Effector memory CD8-positive, alpha-beta T cell (primary cell): ENCODE measurements at regions not wholly inside any gene's neighbourhood (a gene's known extent, or its start where the extent isn't known, plus 50 kb on each side); places are given as distances from the start of the nearest gene placed in this dataset.

ENCODE experiments used
- ATAC-seq: fragments of 150-1000 bp; cut with Tn5 transposase; replicated peaks from 2 replicates; pipeline ENCODE4 v1.10.0; 2021; ENCODE audit warnings: mild to moderate bottlenecking, moderate library complexity
- DNase-seq, 3 experiments: peaks; one replicate each; pipeline ENCODE4 v3.0.0; 2021
- H3K27ac Mint-ChIP-seq, 2 donors: one replicate each; pipeline ENCODE4 v1.8.0; 2022; ENCODE audit warnings: mild to moderate bottlenecking in 2 of 2, mixed read lengths in 2 of 2, moderate library complexity in 2 of 2
- H3K27me3 Mint-ChIP-seq, 2 donors: one replicate each; pipeline ENCODE4 v1.8.0; 2022; ENCODE audit warnings: mixed read lengths in 2 of 2
- H3K36me3 Mint-ChIP-seq: one replicate; pipeline ENCODE4 v1.8.0; 2022; ENCODE audit warnings: mild to moderate bottlenecking, moderate library complexity, mixed read lengths; ENCODE audit not compliant: insufficient read depth
- H3K4me1 Mint-ChIP-seq, 2 donors: one replicate each; pipeline ENCODE4 v1.8.0; 2022; ENCODE audit warnings: low read depth in 2 of 2, mixed read lengths in 2 of 2
- H3K4me3 Mint-ChIP-seq, 2 donors: one replicate each; pipeline ENCODE4 v1.8.0; 2022; ENCODE audit warnings: mild to moderate bottlenecking in 2 of 2, mixed read lengths in 2 of 2, moderate library complexity in 2 of 2
- H3K9me3 Mint-ChIP-seq, 2 donors: one replicate each; pipeline ENCODE4 v1.8.0; 2022; ENCODE audit warnings: mixed read lengths in 2 of 2

- no peaks in the 10 kb centered on the region for H3K36me3 Mint-ChIP-seq
- no peaks in the 10 kb centered on the region for H3K27me3 Mint-ChIP-seq
- peaks cover 9% of the 10 kb centered on the region in 2 donors for H3K9me3 Mint-ChIP-seq
- no peaks in the 10 kb centered on the region for H3K4me1 Mint-ChIP-seq
- H3K4me3 Mint-ChIP-seq: no peak overlapping the region
- no peak overlapping the region for H3K27ac Mint-ChIP-seq
- no peak for ATAC-seq
- no peak for DNase-seq
These were observed 722.7 kb downstream of the XPNPEP1 start for GRCh38 chr10:109200646-109201045.

GRCh38 chr10:109191823-109192222 is 731.5 kb downstream of the XPNPEP1 start:
- H3K4me3 Mint-ChIP-seq: no peak overlapping the region
- ATAC-seq (no peak), DNase-seq (no peak)
- H3K9me3 Mint-ChIP-seq: peaks cover 11 to 16% of the 10 kb centered on the region in 2 donors
- no peaks in the 10 kb centered on the region for H3K4me1 Mint-ChIP-seq
- H3K27ac Mint-ChIP-seq: no peak overlapping the region
- H3K36me3 Mint-ChIP-seq: no peaks in the 10 kb centered on the region
- H3K27me3 Mint-ChIP-seq: no peaks in the 10 kb centered on the region

- no peak overlapping the region for H3K4me3 Mint-ChIP-seq
- no peak overlapping the region for H3K27ac Mint-ChIP-seq
- H3K9me3 Mint-ChIP-seq: peaks cover 11 to 16% of the 10 kb centered on the region in 2 donors
- no peaks in the 10 kb centered on the region for H3K27me3 Mint-ChIP-seq
- H3K4me1 Mint-ChIP-seq: no peaks in the 10 kb centered on the region
- DNase-seq (no peak), ATAC-seq (no peak)
- no peaks in the 10 kb centered on the region for H3K36me3 Mint-ChIP-seq
These were observed 732.0 kb downstream of the XPNPEP1 start for GRCh38 chr10:109191341-109191740.

- Mint-ChIP-seq H3K36me3 (no peaks in the 10 kb centered on the region), H3K4me3 (no peak overlapping the region), H3K27me3 (no peaks in the 10 kb centered on the region), H3K4me1 (no peaks in the 10 kb centered on the region), H3K9me3 (peaks cover 9 to 16% of the 10 kb centered on the region in 2 donors), H3K27ac (no peak overlapping the region)
- no peak for ATAC-seq
- DNase-seq: no peak
These were observed 735.6 kb downstream of the XPNPEP1 start for GRCh38 chr10:109187677-109188076.

GRCh38 chr10:109183366-109183765 is 739.9 kb downstream of the XPNPEP1 start:
- Mint-ChIP-seq H3K4me1 (no peaks in the 10 kb centered on the region), H3K4me3 (no peak overlapping the region), H3K9me3 (peaks cover 7 to 17% of the 10 kb centered on the region in 2 donors), H3K36me3 (no peaks in the 10 kb centered on the region), H3K27me3 (no peaks in the 10 kb centered on the region), H3K27ac (no peak overlapping the region)
- DNase-seq (no peak), ATAC-seq (no peak)

- ATAC-seq (no peak), DNase-seq (no peak)
- H3K9me3 Mint-ChIP-seq: peaks cover 12 to 21% of the 10 kb centered on the region in 2 donors
- H3K36me3 Mint-ChIP-seq: no peaks in the 10 kb centered on the region
- H3K27ac Mint-ChIP-seq: no peak overlapping the region
- no peaks in the 10 kb centered on the region for H3K27me3 Mint-ChIP-seq
- no peak overlapping the region for H3K4me3 Mint-ChIP-seq
- H3K4me1 Mint-ChIP-seq: no peaks in the 10 kb centered on the region
These were observed 744.7 kb downstream of the XPNPEP1 start for GRCh38 chr10:109178591-109178990.

- H3K9me3 Mint-ChIP-seq: peaks cover 15 to 18% of the 10 kb centered on the region in 2 donors
- H3K27ac Mint-ChIP-seq: no peak overlapping the region
- no peaks in the 10 kb centered on the region for H3K4me1 Mint-ChIP-seq
- H3K27me3 Mint-ChIP-seq: no peaks in the 10 kb centered on the region
- ATAC-seq (no peak), DNase-seq (no peak)
- H3K4me3 Mint-ChIP-seq: no peak overlapping the region
- H3K36me3 Mint-ChIP-seq: no peaks in the 10 kb centered on the region
These were observed 748.8 kb downstream of the XPNPEP1 start for GRCh38 chr10:109174526-109174925.

GRCh38 chr10:109173937-109174336 is 749.4 kb downstream of the XPNPEP1 start:
- no peak for DNase-seq
- H3K27ac Mint-ChIP-seq: no peak overlapping the region
- H3K9me3 Mint-ChIP-seq: peaks cover 15 to 18% of the 10 kb centered on the region in 2 donors
- no peak for ATAC-seq
- H3K36me3 Mint-ChIP-seq: no peaks in the 10 kb centered on the region
- no peaks in the 10 kb centered on the region for H3K27me3 Mint-ChIP-seq
- no peak overlapping the region for H3K4me3 Mint-ChIP-seq
- H3K4me1 Mint-ChIP-seq: no peaks in the 10 kb centered on the region

- no peak for DNase-seq
- Mint-ChIP-seq H3K9me3 (peaks cover 15 to 18% of the 10 kb centered on the region in 2 donors), H3K27ac (no peak overlapping the region), H3K27me3 (no peaks in the 10 kb centered on the region), H3K4me3 (no peak overlapping the region), H3K4me1 (no peaks in the 10 kb centered on the region), H3K36me3 (no peaks in the 10 kb centered on the region)
- no peak for ATAC-seq
These were observed 750.2 kb downstream of the XPNPEP1 start for GRCh38 chr10:109173121-109173520.

- H3K9me3 Mint-ChIP-seq: peaks cover 8 to 19% of the 10 kb centered on the region in 2 donors
- no peaks in the 10 kb centered on the region for H3K4me1 Mint-ChIP-seq
- H3K36me3 Mint-ChIP-seq: no peaks in the 10 kb centered on the region
- ATAC-seq (no peak), DNase-seq (no peak)
- no peak overlapping the region for H3K4me3 Mint-ChIP-seq
- H3K27me3 Mint-ChIP-seq: no peaks in the 10 kb centered on the region
- no peak overlapping the region for H3K27ac Mint-ChIP-seq
These were observed 756.4 kb downstream of the XPNPEP1 start for GRCh38 chr10:109166935-109167334.

GRCh38 chr10:109159351-109159750 is 764.0 kb downstream of the XPNPEP1 start:
- Mint-ChIP-seq H3K9me3 (peaks cover 6 to 24% of the 10 kb centered on the region in 2 donors), H3K4me1 (no peaks in the 10 kb centered on the region), H3K27me3 (no peaks in the 10 kb centered on the region), H3K4me3 (no peak overlapping the region), H3K27ac (no peak overlapping the region), H3K36me3 (no peaks in the 10 kb centered on the region)
- ATAC-seq (no peak), DNase-seq (no peak)

GRCh38 chr10:109156396-109156795 is 766.9 kb downstream of the XPNPEP1 start:
- Mint-ChIP-seq H3K4me1 (no peaks in the 10 kb centered on the region), H3K4me3 (no peak overlapping the region), H3K27me3 (no peaks in the 10 kb centered on the region), H3K9me3 (peaks cover 2 to 27% of the 10 kb centered on the region in 2 donors), H3K36me3 (no peaks in the 10 kb centered on the region), H3K27ac (no peak overlapping the region)
- no peak for DNase-seq
- ATAC-seq: no peak

- Mint-ChIP-seq H3K36me3 (no peaks in the 10 kb centered on the region), H3K9me3 (peaks cover 15 to 20% of the 10 kb centered on the region in 2 donors), H3K27ac (no peak overlapping the region), H3K27me3 (no peaks in the 10 kb centered on the region), H3K4me1 (no peaks in the 10 kb centered on the region), H3K4me3 (no peak overlapping the region)
- DNase-seq (no peak), ATAC-seq (no peak)
These were observed 773.5 kb downstream of the XPNPEP1 start for GRCh38 chr10:109149666-109150350.

GRCh38 chr10:109127363-109127762 is 795.9 kb downstream of the XPNPEP1 start:
- Mint-ChIP-seq H3K9me3 (no peaks in the 10 kb centered on the region), H3K4me1 (no peaks in the 10 kb centered on the region), H3K27me3 (no peaks in the 10 kb centered on the region), H3K27ac (no peak overlapping the region), H3K36me3 (no peaks in the 10 kb centered on the region), H3K4me3 (no peak overlapping the region)
- DNase-seq (no peak), ATAC-seq (no peak)
